ENCODE measurements at regions not wholly inside any gene's neighbourhood (a gene's known extent, or its start where the extent isn't known, plus 50 kb on each side); places are given as distances from the start of the nearest gene placed in this dataset.
"Not testable (repeated sequence)": the region's sequence is repeated elsewhere in the genome, so short reads cannot be mapped to it uniquely, and the experiment has no call there.

DNA sequence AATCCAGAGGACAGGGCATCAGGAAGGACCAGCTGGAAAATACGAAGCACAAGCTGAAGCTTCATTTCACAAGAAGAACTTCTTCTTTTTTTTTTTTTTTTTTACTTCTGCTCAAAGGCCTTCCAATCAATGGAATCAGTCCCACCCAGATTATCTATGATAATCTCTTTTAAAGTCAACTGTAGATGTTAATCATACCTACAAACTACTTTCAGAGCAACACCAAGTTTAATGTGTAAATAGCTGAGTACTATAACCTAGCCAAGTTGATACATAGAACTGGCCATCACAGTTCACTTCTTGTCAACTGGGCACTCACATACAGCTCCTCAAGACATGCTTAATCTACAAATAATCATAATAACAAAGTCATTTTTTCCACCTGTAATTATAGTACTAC, 1645.9 kb upstream of the CELF4 start:
- no peak overlapping the region for H3K4me3 ChIP-seq (ENCODE audit: low read depth in 1 of 2, low read length in 2 of 2)
- peaks cover 0 to 2% of the 10 kb centered on the region in 2 donors for H3K9me3 ChIP-seq (ENCODE audit: control insufficient read depth in 2 of 2, insufficient read depth in 1 of 2, low read depth in 1 of 2, low read length in 1 of 2)
- H3K27ac ChIP-seq (ENCODE audit: low read depth in 2 of 2, low read length in 1 of 2), result no peak overlapping the region
- 73 to 82% methylated on average over 1 of the region's 1 CpG for WGBS, 2 donors
- no peaks in the 10 kb centered on the region for H3K36me3 ChIP-seq (ENCODE audit: control insufficient read depth in 2 of 2, insufficient read depth in 2 of 2, low read length in 1 of 2)
- H3K27me3 ChIP-seq (ENCODE audit: control insufficient read depth in 1 of 2, insufficient read depth in 2 of 2, low read length in 2 of 2), result no peaks in the 10 kb centered on the region
- H3K4me1 ChIP-seq (ENCODE audit: control insufficient read depth in 2 of 2, insufficient read depth in 2 of 2, low read length in 1 of 2), result no peaks in the 10 kb centered on the region

DNA sequence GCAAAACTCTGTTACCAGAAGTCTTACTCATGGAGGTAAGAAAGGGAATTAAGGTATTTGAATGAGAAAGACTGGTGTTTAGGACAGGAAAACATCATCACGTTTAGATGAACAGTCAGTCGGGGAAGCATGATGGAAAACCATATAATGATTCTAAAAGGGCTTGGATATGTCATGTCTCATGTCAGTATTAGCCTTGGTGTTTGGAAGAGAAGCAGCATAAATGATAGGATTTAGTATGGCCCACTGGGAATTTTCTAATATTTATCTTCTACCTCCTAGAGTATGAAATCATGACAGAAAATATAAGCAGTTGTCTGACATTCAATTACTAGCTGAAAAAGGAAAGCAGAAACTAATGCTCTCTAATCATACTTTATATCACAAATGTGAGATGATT, 1643.6 kb upstream of the CELF4 start:
- peaks cover 0 to 2% of the 10 kb centered on the region in 2 donors for H3K9me3 ChIP-seq (ENCODE audit: control insufficient read depth in 2 of 2, insufficient read depth in 1 of 2, low read depth in 1 of 2, low read length in 1 of 2)
- H3K36me3 ChIP-seq (ENCODE audit: control insufficient read depth in 2 of 2, insufficient read depth in 2 of 2, low read length in 1 of 2), result no peaks in the 10 kb centered on the region
- WGBS, 2 donors, result 74 to 77% methylated on average over 2 of the region's 2 CpGs
- H3K27me3 ChIP-seq (ENCODE audit: control insufficient read depth in 1 of 2, insufficient read depth in 2 of 2, low read length in 2 of 2), result no peaks in the 10 kb centered on the region
- no peak overlapping the region for H3K27ac ChIP-seq (ENCODE audit: low read depth in 2 of 2, low read length in 1 of 2)
- H3K4me1 ChIP-seq (ENCODE audit: control insufficient read depth in 2 of 2, insufficient read depth in 2 of 2, low read length in 1 of 2), result no peaks in the 10 kb centered on the region
- no peak overlapping the region for H3K4me3 ChIP-seq (ENCODE audit: low read depth in 1 of 2, low read length in 2 of 2)

DNA sequence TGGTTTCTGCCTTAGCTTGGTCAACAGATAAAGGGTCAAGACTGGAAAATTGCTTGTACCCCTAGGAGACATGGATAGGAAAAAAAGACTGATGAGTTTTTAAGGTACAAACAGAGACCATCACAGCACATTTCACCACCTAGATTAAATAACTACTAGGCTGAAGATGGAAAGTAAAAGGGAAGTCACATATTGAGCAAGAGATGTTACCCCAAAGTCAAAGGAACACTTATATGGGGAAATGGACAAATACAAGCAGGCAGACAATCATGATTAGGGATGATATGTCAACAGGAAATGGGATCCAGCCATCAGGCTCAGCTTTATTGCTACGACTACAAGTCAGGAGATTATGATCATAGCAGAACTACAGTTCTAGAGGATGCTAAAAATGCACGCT, 1643.1 kb upstream of the CELF4 start:
- no peaks in the 10 kb centered on the region for H3K27me3 ChIP-seq (ENCODE audit: control insufficient read depth in 1 of 2, insufficient read depth in 2 of 2, low read length in 2 of 2)

DNA sequence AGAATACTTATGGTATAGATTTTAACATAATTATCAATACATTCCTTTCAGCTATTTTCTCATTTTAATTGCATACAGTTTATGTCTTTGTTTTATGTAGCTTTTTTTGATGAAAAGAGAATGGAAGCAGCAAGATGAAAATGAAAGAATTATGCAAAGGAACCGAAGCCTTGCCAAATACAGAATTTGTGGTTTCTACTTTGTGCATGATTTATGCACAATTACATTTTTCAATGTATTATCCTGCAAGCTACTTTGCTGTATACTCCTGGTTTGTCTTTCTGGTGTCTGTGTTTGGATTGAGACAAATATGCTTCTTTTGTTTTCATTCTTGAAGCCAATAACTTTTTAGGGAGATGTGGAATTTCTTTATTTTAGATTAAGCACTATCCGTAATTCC, 1642.6 kb upstream of the CELF4 start:
- no peaks in the 10 kb centered on the region for H3K36me3 ChIP-seq (ENCODE audit: control insufficient read depth in 2 of 2, insufficient read depth in 2 of 2, low read length in 1 of 2)
- WGBS, 2 donors, result 48 to 58% methylated on average over 2 of the region's 2 CpGs
- H3K27me3 ChIP-seq (ENCODE audit: control insufficient read depth in 1 of 2, insufficient read depth in 2 of 2, low read length in 2 of 2), result no peaks in the 10 kb centered on the region
- no peak overlapping the region for H3K27ac ChIP-seq (ENCODE audit: low read depth in 2 of 2, low read length in 1 of 2)
- H3K4me3 ChIP-seq (ENCODE audit: low read depth in 1 of 2, low read length in 2 of 2), result no peak overlapping the region
- H3K9me3 ChIP-seq (ENCODE audit: control insufficient read depth in 2 of 2, insufficient read depth in 1 of 2, low read depth in 1 of 2, low read length in 1 of 2), result peaks cover 0 to 2% of the 10 kb centered on the region in 2 donors
- no peaks in the 10 kb centered on the region for H3K4me1 ChIP-seq (ENCODE audit: control insufficient read depth in 2 of 2, insufficient read depth in 2 of 2, low read length in 1 of 2)

More for the DNA sequence above, 1643.1 kb upstream of the CELF4 start:
- peaks cover 0 to 2% of the 10 kb centered on the region in 2 donors for H3K9me3 ChIP-seq (ENCODE audit: control insufficient read depth in 2 of 2, insufficient read depth in 1 of 2, low read depth in 1 of 2, low read length in 1 of 2)
- no peaks in the 10 kb centered on the region for H3K4me1 ChIP-seq (ENCODE audit: control insufficient read depth in 2 of 2, insufficient read depth in 2 of 2, low read length in 1 of 2)
- H3K4me3 ChIP-seq (ENCODE audit: low read depth in 1 of 2, low read length in 2 of 2), result no peak overlapping the region
- no peak overlapping the region for H3K27ac ChIP-seq (ENCODE audit: low read depth in 2 of 2, low read length in 1 of 2)
- WGBS, 2 donors, result 78 to 82% methylated on average over 2 of the region's 2 CpGs
- no peaks in the 10 kb centered on the region for H3K36me3 ChIP-seq (ENCODE audit: control insufficient read depth in 2 of 2, insufficient read depth in 2 of 2, low read length in 1 of 2)

DNA sequence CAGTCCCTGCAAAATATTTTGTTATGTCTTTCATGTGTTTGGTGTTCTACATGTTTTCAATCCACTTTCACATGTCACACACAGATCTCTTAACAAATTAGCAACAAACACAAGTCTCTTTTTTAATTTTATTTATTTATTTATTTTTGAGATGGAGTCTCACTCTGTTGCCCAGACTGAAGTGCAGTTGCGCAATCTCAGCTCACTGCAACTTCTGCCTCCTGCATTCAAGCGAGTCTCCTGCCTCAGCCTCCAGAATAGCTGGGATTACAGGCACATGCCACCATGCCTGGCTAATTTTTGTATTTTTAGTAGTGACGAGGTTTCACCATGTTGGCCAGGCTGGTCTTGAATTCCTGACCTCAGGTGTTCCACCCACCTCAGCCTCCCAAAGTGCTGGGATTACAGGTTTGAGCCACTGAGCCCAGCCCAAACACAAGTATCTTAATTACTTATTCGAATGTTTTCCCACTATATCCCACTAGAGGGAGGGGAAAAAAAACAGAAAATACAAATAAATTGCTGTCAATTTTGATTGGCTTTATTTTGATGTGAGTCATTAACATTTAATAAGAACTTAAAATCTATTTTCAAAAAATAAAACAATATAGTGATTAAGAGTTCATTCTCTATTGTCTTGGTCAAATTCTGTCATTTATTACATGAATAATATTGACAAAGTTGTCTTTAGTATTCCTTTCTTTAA, 1641.0 kb upstream of the CELF4 start:
- H3K27me3 ChIP-seq (ENCODE audit: control insufficient read depth in 1 of 2, insufficient read depth in 2 of 2, low read length in 2 of 2); H3K4me1 ChIP-seq (ENCODE audit: control insufficient read depth in 2 of 2, insufficient read depth in 2 of 2, low read length in 1 of 2); H3K27ac ChIP-seq (ENCODE audit: low read depth in 2 of 2, low read length in 1 of 2): not testable (repeated sequence)

DNA sequence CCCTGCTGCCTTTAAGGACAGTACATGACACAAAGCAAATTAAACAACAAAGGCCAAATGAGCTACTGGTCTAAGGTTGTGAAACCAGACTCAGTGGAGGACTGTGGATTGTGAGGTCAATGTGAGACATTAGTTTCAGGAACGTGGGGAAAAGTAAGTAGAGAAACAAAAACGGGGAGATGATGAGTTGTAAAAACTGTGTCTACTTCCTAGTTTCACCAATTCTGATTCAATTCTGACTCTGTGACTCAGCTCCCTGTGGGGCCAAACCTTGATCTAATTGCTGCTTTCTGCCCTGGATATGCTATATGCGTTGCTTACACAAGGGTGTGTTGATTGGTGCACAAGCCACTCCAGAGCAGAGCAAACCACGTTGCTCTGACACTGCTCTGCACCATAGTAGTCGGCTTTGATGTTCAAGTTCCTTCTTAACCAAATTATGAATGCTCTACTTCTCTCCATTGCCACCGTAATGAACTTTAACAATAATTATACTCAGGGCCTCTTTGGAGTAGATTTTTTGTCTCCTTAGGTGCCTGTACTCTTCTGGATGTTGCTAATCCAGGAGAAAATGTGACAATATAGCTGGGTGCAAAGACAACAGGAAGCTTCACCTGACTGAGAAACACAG, 1640.1 kb upstream of the CELF4 start:
- H3K9me3 ChIP-seq (ENCODE audit: control insufficient read depth in 2 of 2, insufficient read depth in 1 of 2, low read depth in 1 of 2, low read length in 1 of 2), result no peaks in the 10 kb centered on the region
- WGBS, 2 donors, result 84 to 85% methylated on average over 6 of the region's 6 CpGs
- no peak overlapping the region for H3K4me3 ChIP-seq (ENCODE audit: low read depth in 1 of 2, low read length in 2 of 2)
- no peaks in the 10 kb centered on the region for H3K4me1 ChIP-seq (ENCODE audit: control insufficient read depth in 2 of 2, insufficient read depth in 2 of 2, low read length in 1 of 2)
- no peaks in the 10 kb centered on the region for H3K36me3 ChIP-seq (ENCODE audit: control insufficient read depth in 2 of 2, insufficient read depth in 2 of 2, low read length in 1 of 2)
- no peaks in the 10 kb centered on the region for H3K27me3 ChIP-seq (ENCODE audit: control insufficient read depth in 1 of 2, insufficient read depth in 2 of 2, low read length in 2 of 2)
- H3K27ac ChIP-seq (ENCODE audit: low read depth in 2 of 2, low read length in 1 of 2), result no peak overlapping the region

More for the DNA sequence above, 1641.0 kb upstream of the CELF4 start:
- H3K4me3 ChIP-seq (ENCODE audit: low read depth in 1 of 2, low read length in 2 of 2); H3K36me3 ChIP-seq (ENCODE audit: control insufficient read depth in 2 of 2, insufficient read depth in 2 of 2, low read length in 1 of 2); H3K9me3 ChIP-seq (ENCODE audit: control insufficient read depth in 2 of 2, insufficient read depth in 1 of 2, low read depth in 1 of 2, low read length in 1 of 2): not testable (repeated sequence)
- WGBS, 2 donors, result 93 to 96% methylated on average over 4 of the region's 4 CpGs

DNA sequence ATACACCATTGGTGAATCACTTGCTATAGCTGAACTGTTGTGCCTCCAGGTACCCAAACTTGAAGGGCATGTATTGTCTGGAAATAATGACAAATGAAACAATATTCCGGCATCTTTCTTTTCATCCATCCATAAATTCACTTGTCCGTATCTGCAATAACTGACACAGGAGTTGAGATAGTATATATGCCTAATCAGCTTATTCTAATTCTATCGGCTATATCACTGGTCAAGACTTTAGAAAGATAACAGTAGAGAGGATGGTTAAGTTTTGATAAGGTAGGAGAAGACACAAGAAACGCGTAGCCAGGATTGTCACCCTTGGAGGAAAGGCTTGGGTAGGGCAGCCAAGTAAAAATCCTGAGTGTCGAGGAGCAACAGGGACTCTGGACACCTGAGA, 1634.6 kb upstream of the CELF4 start:
- H3K36me3 ChIP-seq (ENCODE audit: control insufficient read depth in 2 of 2, insufficient read depth in 2 of 2, low read length in 1 of 2), result no peaks in the 10 kb centered on the region
- no peaks in the 10 kb centered on the region for H3K9me3 ChIP-seq (ENCODE audit: control insufficient read depth in 2 of 2, insufficient read depth in 1 of 2, low read depth in 1 of 2, low read length in 1 of 2)
- H3K27me3 ChIP-seq (ENCODE audit: control insufficient read depth in 1 of 2, insufficient read depth in 2 of 2, low read length in 2 of 2), result no peaks in the 10 kb centered on the region
- no peaks in the 10 kb centered on the region for H3K4me1 ChIP-seq (ENCODE audit: control insufficient read depth in 2 of 2, insufficient read depth in 2 of 2, low read length in 1 of 2)
- no peak overlapping the region for H3K4me3 ChIP-seq (ENCODE audit: low read depth in 1 of 2, low read length in 2 of 2)
- WGBS, 2 donors, result 94% methylated on average over 6 of the region's 6 CpGs
- no peak overlapping the region for H3K27ac ChIP-seq (ENCODE audit: low read depth in 2 of 2, low read length in 1 of 2)

DNA sequence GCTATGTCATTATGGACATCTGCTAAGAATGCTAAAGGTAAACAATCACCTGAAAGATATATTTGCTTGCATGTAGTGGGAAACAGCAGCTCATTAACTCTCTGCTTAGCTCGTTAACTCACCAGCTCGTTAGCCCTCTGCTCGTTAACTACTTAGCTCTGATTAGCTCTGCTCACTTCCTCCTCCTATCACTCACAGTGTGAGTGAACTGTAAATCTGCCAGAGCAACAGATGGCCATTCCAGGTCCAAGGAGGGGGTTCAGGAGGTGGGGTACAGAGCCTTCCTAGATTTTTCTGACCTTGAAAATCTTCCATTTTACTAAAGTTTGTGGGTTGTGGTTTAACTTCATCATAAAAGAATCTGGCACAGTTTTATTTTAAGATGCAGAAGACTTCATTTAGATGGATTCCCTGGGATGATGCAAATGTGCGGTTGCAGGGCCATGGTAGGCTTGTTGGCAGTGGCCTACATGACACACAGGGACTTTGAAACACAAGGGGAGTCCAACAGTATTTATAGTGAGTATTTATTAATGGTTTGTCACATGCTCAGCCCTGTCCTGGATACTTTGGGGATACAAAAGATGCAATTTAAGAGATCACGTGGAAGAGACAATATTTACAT, 1633.7 kb upstream of the CELF4 start:
- Histone ChIP-seq H3K4me1 (ENCODE audit: control insufficient read depth in 2 of 2, insufficient read depth in 2 of 2, low read length in 1 of 2) (no peaks in the 10 kb centered on the region), H3K4me3 (ENCODE audit: low read depth in 1 of 2, low read length in 2 of 2) (no peak overlapping the region), H3K36me3 (ENCODE audit: control insufficient read depth in 2 of 2, insufficient read depth in 2 of 2, low read length in 1 of 2) (no peaks in the 10 kb centered on the region), H3K27ac (ENCODE audit: low read depth in 2 of 2, low read length in 1 of 2) (no peak overlapping the region), H3K9me3 (ENCODE audit: control insufficient read depth in 2 of 2, insufficient read depth in 1 of 2, low read depth in 1 of 2, low read length in 1 of 2) (no peaks in the 10 kb centered on the region), H3K27me3 (ENCODE audit: control insufficient read depth in 1 of 2, insufficient read depth in 2 of 2, low read length in 2 of 2) (no peaks in the 10 kb centered on the region)
- 81 to 88% methylated on average over 5 of the region's 5 CpGs for WGBS, 2 donors

DNA sequence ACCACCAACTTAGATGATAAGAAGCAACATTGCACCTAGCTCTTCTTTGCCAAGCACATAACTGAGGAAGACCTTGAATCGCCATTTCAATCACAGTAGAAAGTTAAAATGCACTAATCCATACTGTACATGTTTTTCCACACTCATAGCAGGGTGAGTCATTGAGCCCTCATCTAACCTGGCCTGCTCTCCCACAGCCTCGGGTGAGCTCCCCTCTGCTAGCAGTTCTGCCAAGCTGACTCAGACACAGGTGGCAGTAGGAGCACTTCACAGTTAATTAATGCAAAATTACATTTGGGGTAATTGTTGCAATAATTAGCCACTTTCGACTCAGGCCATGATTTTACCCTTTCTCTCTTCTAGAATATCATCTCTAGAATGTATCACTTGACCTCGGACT, 1632.8 kb upstream of the CELF4 start:
- Histone ChIP-seq H3K27me3 (ENCODE audit: control insufficient read depth in 1 of 2, insufficient read depth in 2 of 2, low read length in 2 of 2) (no peaks in the 10 kb centered on the region), H3K27ac (ENCODE audit: low read depth in 2 of 2, low read length in 1 of 2) (no peak overlapping the region), H3K4me3 (ENCODE audit: low read depth in 1 of 2, low read length in 2 of 2) (no peak overlapping the region), H3K36me3 (ENCODE audit: control insufficient read depth in 2 of 2, insufficient read depth in 2 of 2, low read length in 1 of 2) (no peaks in the 10 kb centered on the region), H3K9me3 (ENCODE audit: control insufficient read depth in 2 of 2, insufficient read depth in 1 of 2, low read depth in 1 of 2, low read length in 1 of 2) (no peaks in the 10 kb centered on the region), H3K4me1 (ENCODE audit: control insufficient read depth in 2 of 2, insufficient read depth in 2 of 2, low read length in 1 of 2) (no peaks in the 10 kb centered on the region)
- 56 to 62% methylated on average over 4 of the region's 4 CpGs for WGBS, 2 donors

DNA sequence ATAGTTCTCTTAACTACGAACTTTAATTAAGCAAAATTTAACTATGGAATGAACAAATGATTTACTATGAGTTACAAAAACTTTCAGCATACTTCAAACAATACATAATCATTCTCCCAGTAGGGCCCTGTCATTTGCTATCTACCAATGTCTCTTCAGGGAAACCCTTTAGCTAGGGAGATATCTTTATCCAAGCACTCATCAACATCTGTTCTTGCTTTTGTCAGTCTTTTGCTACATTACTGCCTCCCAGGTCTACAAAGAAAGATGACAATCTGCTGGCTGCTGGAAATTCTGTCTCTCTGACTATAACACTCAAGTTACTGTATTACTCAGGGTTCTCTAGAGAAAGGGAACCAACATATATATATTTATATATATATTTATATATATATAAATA, 1626.3 kb upstream of the CELF4 start:
- Histone ChIP-seq H3K4me3 (ENCODE audit: low read depth in 1 of 2, low read length in 2 of 2) (no peak overlapping the region), H3K9me3 (ENCODE audit: control insufficient read depth in 2 of 2, insufficient read depth in 1 of 2, low read depth in 1 of 2, low read length in 1 of 2) (no peaks in the 10 kb centered on the region), H3K4me1 (ENCODE audit: control insufficient read depth in 2 of 2, insufficient read depth in 2 of 2, low read length in 1 of 2) (no peaks in the 10 kb centered on the region), H3K27ac (ENCODE audit: low read depth in 2 of 2, low read length in 1 of 2) (no peak overlapping the region), H3K36me3 (ENCODE audit: control insufficient read depth in 2 of 2, insufficient read depth in 2 of 2, low read length in 1 of 2) (no peaks in the 10 kb centered on the region), H3K27me3 (ENCODE audit: control insufficient read depth in 1 of 2, insufficient read depth in 2 of 2, low read length in 2 of 2) (no peaks in the 10 kb centered on the region)
- WGBS, 2 donors, result 85 to 95% methylated on average over 1 of the region's 1 CpG

All from esophagus (tissue), 2 donors.